GM12873 (cell line): ENCODE measurements at regions not wholly inside any gene's neighbourhood (a gene's known extent, or its start where the extent isn't known, plus 50 kb on each side); places are given as distances from the start of the nearest gene placed in this dataset.

Experiments
- TF ChIP-seq, protein P1 (sequence below): IDR thresholded peaks from 2 replicates; pipeline ENCODE4 v1.5.1; 2012; ENCODE audit warnings: low read depth, mild to moderate bottlenecking, moderate library complexity, low read length, control low read depth; ENCODE audit not compliant: insufficient read depth; ENCODE audit errors: missing control alignments

DNA sequence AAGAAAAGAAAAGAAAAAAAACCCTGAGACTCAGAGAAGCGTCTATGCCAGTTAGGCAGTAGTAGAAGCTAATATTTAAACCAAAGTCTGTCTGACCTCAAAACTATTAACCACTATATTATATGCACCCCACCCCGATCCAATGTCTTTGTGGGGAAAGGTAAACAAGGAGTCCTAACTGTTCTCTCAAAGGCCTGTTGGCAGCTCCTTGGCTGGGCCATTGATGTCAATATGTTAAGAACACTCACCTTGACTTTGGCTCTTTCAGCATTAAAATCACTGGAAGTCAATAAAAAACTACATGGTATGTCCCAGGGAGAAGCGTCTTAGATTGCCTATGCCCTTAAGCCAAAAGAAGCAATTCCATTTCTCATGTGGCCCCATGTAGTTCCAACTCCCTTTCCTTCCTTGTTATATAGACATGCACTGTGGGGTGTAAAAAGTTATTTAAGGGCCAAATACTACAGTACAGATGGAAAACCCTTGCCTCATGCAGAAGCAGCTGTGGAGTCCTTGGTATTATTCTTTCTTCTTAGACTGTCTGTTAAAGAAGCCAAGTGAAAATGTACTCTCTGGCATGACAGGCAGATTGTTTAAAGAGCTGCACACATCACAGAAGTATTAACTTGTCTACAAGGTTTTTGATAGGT, 308.6 kb upstream of the RPS23 start:
- TF ChIP-seq, protein P1, sequence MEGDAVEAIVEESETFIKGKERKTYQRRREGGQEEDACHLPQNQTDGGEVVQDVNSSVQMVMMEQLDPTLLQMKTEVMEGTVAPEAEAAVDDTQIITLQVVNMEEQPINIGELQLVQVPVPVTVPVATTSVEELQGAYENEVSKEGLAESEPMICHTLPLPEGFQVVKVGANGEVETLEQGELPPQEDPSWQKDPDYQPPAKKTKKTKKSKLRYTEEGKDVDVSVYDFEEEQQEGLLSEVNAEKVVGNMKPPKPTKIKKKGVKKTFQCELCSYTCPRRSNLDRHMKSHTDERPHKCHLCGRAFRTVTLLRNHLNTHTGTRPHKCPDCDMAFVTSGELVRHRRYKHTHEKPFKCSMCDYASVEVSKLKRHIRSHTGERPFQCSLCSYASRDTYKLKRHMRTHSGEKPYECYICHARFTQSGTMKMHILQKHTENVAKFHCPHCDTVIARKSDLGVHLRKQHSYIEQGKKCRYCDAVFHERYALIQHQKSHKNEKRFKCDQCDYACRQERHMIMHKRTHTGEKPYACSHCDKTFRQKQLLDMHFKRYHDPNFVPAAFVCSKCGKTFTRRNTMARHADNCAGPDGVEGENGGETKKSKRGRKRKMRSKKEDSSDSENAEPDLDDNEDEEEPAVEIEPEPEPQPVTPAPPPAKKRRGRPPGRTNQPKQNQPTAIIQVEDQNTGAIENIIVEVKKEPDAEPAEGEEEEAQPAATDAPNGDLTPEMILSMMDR, result no peak

- TF ChIP-seq, protein P1, result no peak
Observed at GRCh38 chr5:82586181-82586580, 308.0 kb upstream of the RPS23 start.

- TF ChIP-seq, protein P1, result no peak
Observed at GRCh38 chr5:82584631-82585030, 306.5 kb upstream of the RPS23 start.

DNA sequence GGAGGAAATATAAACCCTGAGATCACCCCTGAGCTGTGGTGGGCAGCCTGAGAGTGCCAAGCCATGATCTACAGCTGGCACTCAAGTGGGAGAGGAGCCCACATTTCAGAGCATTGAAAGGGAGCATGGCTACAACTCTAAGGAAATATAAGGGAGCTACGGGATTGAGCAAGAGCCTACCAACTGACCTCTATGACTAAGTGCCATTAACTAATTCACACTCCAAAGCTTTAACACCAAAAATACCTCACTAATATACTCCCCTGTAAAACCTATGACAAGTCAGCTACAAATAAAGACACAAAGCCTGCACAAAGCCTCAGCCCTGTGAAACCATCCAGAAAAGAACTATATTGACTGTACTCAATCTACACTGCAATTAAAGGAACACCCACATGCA, 286.8 kb upstream of the RPS23 start:
- TF ChIP-seq, protein P1, result no peak

- TF ChIP-seq, protein P1, result no peak
Observed at GRCh38 chr5:82563745-82564144, 285.6 kb upstream of the RPS23 start.

- TF ChIP-seq, protein P1, result no peak
Observed at GRCh38 chr5:82562696-82563240, 284.6 kb upstream of the RPS23 start.

- TF ChIP-seq, protein P1, result no peak
Observed at GRCh38 chr5:82561797-82562196, 283.6 kb upstream of the RPS23 start.
